ENCODE measurements at regions not wholly inside any gene's neighbourhood (a gene's known extent, or its start where the extent isn't known, plus 50 kb on each side); places are given as distances from the start of the nearest gene placed in this dataset.

GRCh38 chr2:4597400-4597799, 894.0 kb downstream of the DCDC2C start:
- no peaks in the 10 kb centered on the region for H3K4me1 ChIP-seq (ENCODE audit: insufficient read depth, low read length, poor library complexity, severe bottlenecking)
- TF ChIP-seq EZH2phosphoT487 (IDR thresholded peaks at IDR 0.05; ENCODE audit: borderline replicate concordance) (no peak), CTCF (conservative IDR thresholded peaks at IDR 0.05; ENCODE audit: low read length) (no peak)
- H3K9me3 ChIP-seq (ENCODE audit: insufficient read depth, low read depth, low read length): no peaks in the 10 kb centered on the region; the same call in 1 of the 2 replicates
- H2AFZ ChIP-seq (ENCODE audit: low read length): no peak overlapping the region
- no peak overlapping the region for H3K4me3 ChIP-seq (ENCODE audit: low read length, poor library complexity, severe bottlenecking)
- no peaks in the 10 kb centered on the region for H3F3A ChIP-seq (ENCODE audit: low read depth)
- no peaks in the 10 kb centered on the region for H3K27me3 ChIP-seq (ENCODE audit: insufficient read depth, low read length, poor library complexity, severe bottlenecking)
- H4K20me1 ChIP-seq (ENCODE audit: insufficient read depth, low read length, poor library complexity, severe bottlenecking): no peaks in the 10 kb centered on the region
- no peaks in the 10 kb centered on the region for H3K9me2 ChIP-seq (replicated peaks; ENCODE audit: low read depth, low read length)
- H3K4me2 ChIP-seq (ENCODE audit: low read depth, low read length, poor library complexity, severe bottlenecking): no peak overlapping the region
- no peaks in the 10 kb centered on the region for H3K79me2 ChIP-seq (ENCODE audit: insufficient read depth, low read length)
- H3K36me3 ChIP-seq (ENCODE audit: insufficient read depth, low read length): no peaks in the 10 kb centered on the region
- no peak overlapping the region for H3K9ac ChIP-seq (ENCODE audit: low read depth, low read length, poor library complexity, severe bottlenecking)

- H4K20me1 ChIP-seq (ENCODE audit: insufficient read depth, low read length, poor library complexity, severe bottlenecking): no peaks in the 10 kb centered on the region
- no peak overlapping the region for H3K4me2 ChIP-seq (ENCODE audit: low read depth, low read length, poor library complexity, severe bottlenecking)
- no peak overlapping the region for H3K4me3 ChIP-seq (ENCODE audit: low read length, poor library complexity, severe bottlenecking)
- no peaks in the 10 kb centered on the region for H3K36me3 ChIP-seq (ENCODE audit: insufficient read depth, low read length)
- no peak overlapping the region for H3K9ac ChIP-seq (ENCODE audit: low read depth, low read length, poor library complexity, severe bottlenecking)
- no peak for TF ChIP-seq EZH2phosphoT487 (IDR thresholded peaks at IDR 0.05; ENCODE audit: borderline replicate concordance)
- TF ChIP-seq CTCF (conservative IDR thresholded peaks at IDR 0.05; ENCODE audit: low read length): no peak
- no peaks in the 10 kb centered on the region for H3K4me1 ChIP-seq (ENCODE audit: insufficient read depth, low read length, poor library complexity, severe bottlenecking)
- no peaks in the 10 kb centered on the region for H3F3A ChIP-seq (ENCODE audit: low read depth)
- H3K27me3 ChIP-seq (ENCODE audit: insufficient read depth, low read length, poor library complexity, severe bottlenecking): no peaks in the 10 kb centered on the region
- H2AFZ ChIP-seq (ENCODE audit: low read length): no peak overlapping the region
- H3K9me3 ChIP-seq (ENCODE audit: insufficient read depth, low read depth, low read length): no peaks in the 10 kb centered on the region
- no peaks in the 10 kb centered on the region for H3K79me2 ChIP-seq (ENCODE audit: insufficient read depth, low read length)
- H3K9me2 ChIP-seq (replicated peaks; ENCODE audit: low read depth, low read length): no peaks in the 10 kb centered on the region
Observed at GRCh38 chr2:4604767-4605166, 901.4 kb downstream of the DCDC2C start.

GRCh38 chr2:4618141-4618540, 914.8 kb downstream of the DCDC2C start:
- Histone ChIP-seq H3F3A (ENCODE audit: low read depth) (no peaks in the 10 kb centered on the region), H3K4me1 (ENCODE audit: insufficient read depth, low read length, poor library complexity, severe bottlenecking) (no peaks in the 10 kb centered on the region), H3K4me3 (ENCODE audit: low read length, poor library complexity, severe bottlenecking) (no peak overlapping the region), H3K27me3 (ENCODE audit: insufficient read depth, low read length, poor library complexity, severe bottlenecking) (no peaks in the 10 kb centered on the region), H4K20me1 (ENCODE audit: insufficient read depth, low read length, poor library complexity, severe bottlenecking) (no peaks in the 10 kb centered on the region), H3K9me3 (ENCODE audit: insufficient read depth, low read depth, low read length) (no peaks in the 10 kb centered on the region), H3K36me3 (ENCODE audit: insufficient read depth, low read length) (no peaks in the 10 kb centered on the region), H3K4me2 (ENCODE audit: low read depth, low read length, poor library complexity, severe bottlenecking) (no peak overlapping the region), H3K79me2 (ENCODE audit: insufficient read depth, low read length) (no peaks in the 10 kb centered on the region), H3K9ac (ENCODE audit: low read depth, low read length, poor library complexity, severe bottlenecking) (no peak overlapping the region), H3K9me2 (replicated peaks; ENCODE audit: low read depth, low read length) (no peaks in the 10 kb centered on the region), H2AFZ (ENCODE audit: low read length) (no peak overlapping the region)
- no peak for TF ChIP-seq EZH2phosphoT487 (IDR thresholded peaks at IDR 0.05; ENCODE audit: borderline replicate concordance)
- no peak for TF ChIP-seq CTCF (conservative IDR thresholded peaks at IDR 0.05; ENCODE audit: low read length)
